A673 (cell line): ENCODE measurements at regions not wholly inside any gene's neighbourhood (a gene's known extent, or its start where the extent isn't known, plus 50 kb on each side); places are given as distances from the start of the nearest gene placed in this dataset.

ENCODE experiments used
- BruUV-seq: library from RNA; stranded (reverse); fragments of 400-500 nt; replicated peaks from 2 replicates; lab custom pipeline; 2021; lab: Mats Ljungman, UMichigan
- CTCF ChIA-PET: fragments of 300-600 bp; sonication (Branson Sonifier 250); formaldehyde crosslinking; loops from one replicate; lab custom pipeline; 2022; ENCODE audit warnings: antibody characterized with exemption; lab: Charles Lee
- POLR2A ChIA-PET: fragments of 300-600 bp; sonication (Branson Sonifier 250); formaldehyde crosslinking; loops from one replicate; lab custom pipeline; 2022; ENCODE audit warnings: antibody characterized with exemption; ENCODE audit not compliant: low non-redundant PET; lab: Charles Lee
- DNase-seq: peaks from one replicate; pipeline ENCODE4 v3.0.0-alpha.2; 2015; ENCODE audit warnings: low spot score
- H3K27ac ChIP-seq: fragments of 200-600 bp; sonication (generic); 2 replicates; pipeline ENCODE4 v1.5.1; 2016; ENCODE audit warnings: mixed run types, low read depth, mild to moderate bottlenecking, mixed read lengths, antibody characterized with exemption, low read length; ENCODE audit not compliant: poor library complexity, severe bottlenecking
- H3K27me3 ChIP-seq: fragments of 200-600 bp; sonication (generic); replicated peaks from 2 replicates; pipeline ENCODE4 v1.6.1; 2017; ENCODE audit warnings: mixed run types, low read depth, mild to moderate bottlenecking, mixed read lengths, antibody characterized with exemption, low read length; ENCODE audit not compliant: insufficient read depth, poor library complexity
- H3K36me3 ChIP-seq: fragments of 200-600 bp; sonication (generic); 2 replicates; pipeline ENCODE4 v1.6.1; 2016; ENCODE audit warnings: mixed run types, mild to moderate bottlenecking, mixed read lengths, antibody characterized with exemption, low read length; ENCODE audit not compliant: insufficient read depth, poor library complexity, severe bottlenecking
- H3K4me1 ChIP-seq: fragments of 200-600 bp; sonication (generic); 2 replicates; pipeline ENCODE4 v1.6.1; 2017; ENCODE audit warnings: mixed run types, mild to moderate bottlenecking, mixed read lengths, antibody characterized with exemption, low read length; ENCODE audit not compliant: insufficient read depth, poor library complexity, severe bottlenecking
- H3K4me3 ChIP-seq: fragments of 200-600 bp; sonication (generic); 2 replicates; pipeline ENCODE4 v1.5.1; 2016; ENCODE audit warnings: low read depth, mixed run types, mild to moderate bottlenecking, mixed read lengths, low read length; ENCODE audit not compliant: poor library complexity, severe bottlenecking
- H3K9me3 ChIP-seq: fragments of 200-600 bp; sonication (generic); 2 replicates; pipeline ENCODE4 v1.6.1; 2016; ENCODE audit warnings: mixed run types, low read depth, mild to moderate bottlenecking, mixed read lengths, antibody characterized with exemption, low read length; ENCODE audit not compliant: poor library complexity, severe bottlenecking
- EZH2 ChIP-seq: fragments of 200-600 bp; sonication (generic); IDR thresholded peaks from 2 replicates; pipeline ENCODE4 v1.6.1; 2017; ENCODE audit warnings: borderline replicate concordance, low read depth, mild to moderate bottlenecking, mixed read lengths, antibody characterized with exemption, low read length; ENCODE audit not compliant: poor library complexity, severe bottlenecking
- intact Hi-C: fragments of 100-400 bp; cut with micrococcal nuclease; formaldehyde crosslinking; loops from one replicate; pipeline ENCODE4 v1.10.0; 2022; ENCODE audit not compliant: unreplicated experiment
- TF ChIP-seq, protein P1 (sequence below): fragments of 300-800, 200-600 bp; sonication (generic); conservative IDR thresholded peaks from 2 replicates; pipeline ENCODE4 v1.5.1; 2017; ENCODE audit warnings: low read depth, mild to moderate bottlenecking, antibody characterized with exemption, low read length, moderate library complexity, mixed read lengths

DNA sequence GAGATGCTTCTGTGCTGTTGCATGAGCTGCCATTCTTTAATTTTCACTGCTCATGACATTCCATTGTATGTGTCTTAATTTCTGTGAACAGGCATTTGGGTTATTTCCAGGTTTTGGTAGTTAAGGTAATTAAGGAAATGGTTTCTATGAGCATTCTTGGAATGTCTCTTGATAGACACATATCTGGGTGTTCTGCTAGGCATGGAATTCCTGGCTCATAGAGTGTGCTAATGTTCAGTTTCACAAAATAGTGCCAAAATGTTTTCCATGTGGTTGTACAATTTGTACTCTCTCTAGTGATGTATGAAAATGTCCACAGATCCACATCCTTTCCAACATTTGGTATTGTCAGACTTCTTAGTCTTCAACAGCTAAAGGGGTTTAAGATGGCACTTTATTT lies 680.9 kb upstream of the SGCG start:
- ChIA-PET POLR2A (no interaction called here), CTCF (no interaction called here)
- Histone ChIP-seq H3K4me1 (no peaks in the 10 kb centered on the region), H3K9me3 (no peaks in the 10 kb centered on the region), H3K27me3 (no peaks in the 10 kb centered on the region), H3K4me3 (no peak overlapping the region), H3K27ac (no peak overlapping the region), H3K36me3 (no peaks in the 10 kb centered on the region)
- BruUV-seq: no TSS peak
- DNase-seq: no peak
- no peak for TF ChIP-seq EZH2
- TF ChIP-seq, protein P1, sequence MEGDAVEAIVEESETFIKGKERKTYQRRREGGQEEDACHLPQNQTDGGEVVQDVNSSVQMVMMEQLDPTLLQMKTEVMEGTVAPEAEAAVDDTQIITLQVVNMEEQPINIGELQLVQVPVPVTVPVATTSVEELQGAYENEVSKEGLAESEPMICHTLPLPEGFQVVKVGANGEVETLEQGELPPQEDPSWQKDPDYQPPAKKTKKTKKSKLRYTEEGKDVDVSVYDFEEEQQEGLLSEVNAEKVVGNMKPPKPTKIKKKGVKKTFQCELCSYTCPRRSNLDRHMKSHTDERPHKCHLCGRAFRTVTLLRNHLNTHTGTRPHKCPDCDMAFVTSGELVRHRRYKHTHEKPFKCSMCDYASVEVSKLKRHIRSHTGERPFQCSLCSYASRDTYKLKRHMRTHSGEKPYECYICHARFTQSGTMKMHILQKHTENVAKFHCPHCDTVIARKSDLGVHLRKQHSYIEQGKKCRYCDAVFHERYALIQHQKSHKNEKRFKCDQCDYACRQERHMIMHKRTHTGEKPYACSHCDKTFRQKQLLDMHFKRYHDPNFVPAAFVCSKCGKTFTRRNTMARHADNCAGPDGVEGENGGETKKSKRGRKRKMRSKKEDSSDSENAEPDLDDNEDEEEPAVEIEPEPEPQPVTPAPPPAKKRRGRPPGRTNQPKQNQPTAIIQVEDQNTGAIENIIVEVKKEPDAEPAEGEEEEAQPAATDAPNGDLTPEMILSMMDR: no peak
- intact Hi-C loops: no loop called here

DNA sequence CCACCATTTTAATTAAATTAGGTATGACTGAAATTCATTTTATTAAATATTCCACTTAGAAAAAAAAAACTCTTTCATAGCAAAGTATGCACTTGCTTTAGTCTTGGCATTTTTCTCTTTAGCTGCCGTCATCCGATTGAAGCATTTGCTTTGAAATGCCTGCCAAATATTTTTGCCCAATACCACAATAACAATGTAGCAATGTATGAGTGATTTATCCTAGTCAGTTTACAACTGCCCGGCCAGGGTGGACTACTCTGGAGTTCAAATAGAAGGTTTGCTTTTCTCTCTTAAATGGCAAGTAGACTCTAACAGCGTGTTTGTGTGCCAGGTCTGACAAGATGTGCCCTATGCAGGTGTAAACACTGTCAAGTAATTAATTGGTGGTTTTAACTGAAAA lies 675.3 kb upstream of the SGCG start:
- intact Hi-C loops: no loop called here
- TF ChIP-seq, protein P1: no peak
- no peak for TF ChIP-seq EZH2
- Histone ChIP-seq H3K4me3 (no peak overlapping the region), H3K27ac (no peak overlapping the region), H3K9me3 (no peaks in the 10 kb centered on the region), H3K4me1 (no peaks in the 10 kb centered on the region), H3K27me3 (no peaks in the 10 kb centered on the region), H3K36me3 (no peaks in the 10 kb centered on the region)
- CTCF ChIA-PET: no interaction called here
- POLR2A ChIA-PET: no interaction called here
- no TSS peak for BruUV-seq
- no peak for DNase-seq

DNA sequence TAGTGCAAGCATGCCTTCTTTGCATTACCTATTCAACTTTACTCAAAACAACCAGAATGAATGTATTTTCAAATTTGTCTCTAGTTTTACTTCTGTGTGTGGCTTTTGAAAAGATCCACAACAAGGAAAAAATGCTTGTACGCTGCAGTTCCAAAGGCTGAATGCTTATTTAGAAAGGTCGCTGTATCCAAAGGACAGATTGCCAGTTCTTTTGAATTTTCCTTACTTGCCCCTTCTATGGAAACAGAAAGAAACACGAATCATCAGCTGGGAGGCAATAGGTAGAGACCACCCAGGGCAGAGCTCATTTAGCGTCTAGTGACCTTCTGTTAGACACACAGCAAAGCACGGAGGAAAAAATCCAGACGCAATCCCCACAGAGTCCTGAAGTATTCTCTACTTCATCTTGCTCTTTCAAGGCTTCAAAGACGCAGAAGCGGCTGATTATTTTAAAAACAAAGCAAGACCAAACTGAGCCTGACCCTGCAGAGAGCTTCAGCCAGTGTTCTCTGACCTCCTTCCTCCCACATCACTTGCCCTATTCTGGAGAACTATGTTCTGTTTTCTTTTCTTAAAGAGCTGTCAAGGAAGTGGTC lies 674.6 kb upstream of the SGCG start:
- Histone ChIP-seq H3K36me3 (no peaks in the 10 kb centered on the region), H3K27ac (no peak overlapping the region), H3K9me3 (no peaks in the 10 kb centered on the region), H3K27me3 (no peaks in the 10 kb centered on the region), H3K4me1 (no peaks in the 10 kb centered on the region), H3K4me3 (no peak overlapping the region)
- ChIA-PET POLR2A (no interaction called here), CTCF (no interaction called here)
- BruUV-seq: no TSS peak
- intact Hi-C loops: no loop called here
- TF ChIP-seq EZH2: no peak
- TF ChIP-seq, protein P1: no peak
- DNase-seq: no peak
